PC-3 (cell line): ENCODE measurements at regions not wholly inside any gene's neighbourhood (a gene's known extent, or its start where the extent isn't known, plus 50 kb on each side); places are given as distances from the start of the nearest gene placed in this dataset.

Source experiments
- CTCF ChIP-seq: fragments of 300-600 bp; sonication (generic); conservative IDR thresholded peaks from 2 replicates; pipeline ENCODE4 v1.5.1; 2017; ENCODE audit warnings: antibody characterized with exemption, low read depth, mild to moderate bottlenecking, low read length
- EZH2 ChIP-seq: fragments of 300-600 bp; sonication (generic); IDR thresholded peaks from one replicate; pipeline ENCODE4 v1.6.1; 2017; ENCODE audit warnings: antibody characterized with exemption, mild to moderate bottlenecking, low read length; ENCODE audit not compliant: unreplicated experiment
- EZH2phosphoT487 ChIP-seq: fragments of 300-600 bp; sonication (generic); IDR thresholded peaks from 2 replicates; pipeline ENCODE4 v1.6.1; 2018; ENCODE audit warnings: mild to moderate bottlenecking, antibody characterized with exemption, low read length, borderline replicate concordance

- TF ChIP-seq CTCF, result no peak
- no peak for TF ChIP-seq EZH2
- no peak for TF ChIP-seq EZH2phosphoT487
Observed at GRCh38 chr6:6880745-6881437, 226.9 kb upstream of the RREB1 start.
